ENCODE measurements at regions not wholly inside any gene's neighbourhood (a gene's known extent, or its start where the extent isn't known, plus 50 kb on each side); places are given as distances from the start of the nearest gene placed in this dataset.

- no peaks in the 10 kb centered on the region for H3K36me3 Mint-ChIP-seq
- H3K27me3 Mint-ChIP-seq: no peaks in the 10 kb centered on the region
- DNase-seq (no peak), ATAC-seq (ENCODE audit: low read depth) (no peak)
- POLR2A ChIA-PET: no interaction called here
- no peak overlapping the region for H3K4me3 Mint-ChIP-seq
- no peak overlapping the region for H3K27ac Mint-ChIP-seq
- no peaks in the 10 kb centered on the region for H3K9me3 Mint-ChIP-seq
- H3K4me1 Mint-ChIP-seq: no peaks in the 10 kb centered on the region
Observed at GRCh38 chr16:65787921-65788320, 578.6 kb upstream of the CDH5 start.

- H3K27me3 Mint-ChIP-seq: no peaks in the 10 kb centered on the region
- POLR2A ChIA-PET: no interaction called here
- DNase-seq (no peak), ATAC-seq (ENCODE audit: low read depth) (no peak)
- no peak overlapping the region for H3K4me3 Mint-ChIP-seq
- no peaks in the 10 kb centered on the region for H3K4me1 Mint-ChIP-seq
- H3K27ac Mint-ChIP-seq: no peak overlapping the region
- H3K9me3 Mint-ChIP-seq: no peaks in the 10 kb centered on the region
- no peaks in the 10 kb centered on the region for H3K36me3 Mint-ChIP-seq
Observed at GRCh38 chr16:65786916-65787315, 579.6 kb upstream of the CDH5 start.

- Mint-ChIP-seq H3K27ac (no peak overlapping the region), H3K36me3 (no peaks in the 10 kb centered on the region), H3K27me3 (no peaks in the 10 kb centered on the region), H3K4me1 (no peaks in the 10 kb centered on the region), H3K4me3 (no peak overlapping the region), H3K9me3 (no peaks in the 10 kb centered on the region)
- POLR2A ChIA-PET: no interaction called here
- DNase-seq: no peak
- no peak for ATAC-seq (ENCODE audit: low read depth)
Observed at GRCh38 chr16:65783709-65784474, 582.6 kb upstream of the CDH5 start.

GRCh38 chr16:65782611-65783600, 583.6 kb upstream of the CDH5 start:
- H3K27me3 Mint-ChIP-seq: no peaks in the 10 kb centered on the region
- H3K9me3 Mint-ChIP-seq: no peaks in the 10 kb centered on the region
- H3K4me1 Mint-ChIP-seq: no peaks in the 10 kb centered on the region
- no peak overlapping the region for H3K27ac Mint-ChIP-seq
- POLR2A ChIA-PET: no interaction called here
- DNase-seq (no peak), ATAC-seq (ENCODE audit: low read depth) (no peak)
- H3K36me3 Mint-ChIP-seq: no peaks in the 10 kb centered on the region
- H3K4me3 Mint-ChIP-seq: no peak overlapping the region

GRCh38 chr16:65781855-65782254, 584.6 kb upstream of the CDH5 start:
- H3K36me3 Mint-ChIP-seq: no peaks in the 10 kb centered on the region
- H3K4me3 Mint-ChIP-seq: no peak overlapping the region
- H3K9me3 Mint-ChIP-seq: no peaks in the 10 kb centered on the region
- no peaks in the 10 kb centered on the region for H3K4me1 Mint-ChIP-seq
- no peak for DNase-seq
- H3K27me3 Mint-ChIP-seq: no peaks in the 10 kb centered on the region
- POLR2A ChIA-PET: no interaction called here
- no peak overlapping the region for H3K27ac Mint-ChIP-seq
- ATAC-seq (ENCODE audit: low read depth): no peak

- Mint-ChIP-seq H3K27ac (no peak overlapping the region), H3K9me3 (no peaks in the 10 kb centered on the region), H3K27me3 (no peaks in the 10 kb centered on the region), H3K36me3 (no peaks in the 10 kb centered on the region), H3K4me3 (no peak overlapping the region), H3K4me1 (no peaks in the 10 kb centered on the region)
- no peak for ATAC-seq (ENCODE audit: low read depth)
- no peak for DNase-seq
- POLR2A ChIA-PET: no interaction called here
Observed at GRCh38 chr16:65781363-65781762, 585.1 kb upstream of the CDH5 start.

- no peak overlapping the region for H3K4me3 Mint-ChIP-seq
- H3K27me3 Mint-ChIP-seq: no peaks in the 10 kb centered on the region
- no peak overlapping the region for H3K27ac Mint-ChIP-seq
- no peaks in the 10 kb centered on the region for H3K9me3 Mint-ChIP-seq
- H3K4me1 Mint-ChIP-seq: no peaks in the 10 kb centered on the region
- POLR2A ChIA-PET: no interaction called here
- ATAC-seq (ENCODE audit: low read depth): no peak
- DNase-seq: no peak
- H3K36me3 Mint-ChIP-seq: no peaks in the 10 kb centered on the region
Observed at GRCh38 chr16:65779201-65779600, 587.3 kb upstream of the CDH5 start.

- H3K4me3 Mint-ChIP-seq: no peak overlapping the region
- no peak for ATAC-seq (ENCODE audit: low read depth)
- H3K27me3 Mint-ChIP-seq: no peaks in the 10 kb centered on the region
- H3K36me3 Mint-ChIP-seq: no peaks in the 10 kb centered on the region
- POLR2A ChIA-PET: no interaction called here
- DNase-seq: no peak
- H3K27ac Mint-ChIP-seq: no peak overlapping the region
- no peaks in the 10 kb centered on the region for H3K4me1 Mint-ChIP-seq
- H3K9me3 Mint-ChIP-seq: no peaks in the 10 kb centered on the region
Observed at GRCh38 chr16:65776639-65777183, 589.8 kb upstream of the CDH5 start.

- ATAC-seq (ENCODE audit: low read depth) (no peak), DNase-seq (no peak)
- Mint-ChIP-seq H3K9me3 (no peaks in the 10 kb centered on the region), H3K27me3 (no peaks in the 10 kb centered on the region), H3K27ac (no peak overlapping the region), H3K4me3 (no peak overlapping the region), H3K4me1 (no peaks in the 10 kb centered on the region), H3K36me3 (no peaks in the 10 kb centered on the region)
- POLR2A ChIA-PET: no interaction called here
Observed at GRCh38 chr16:65775829-65776228, 590.7 kb upstream of the CDH5 start.

- Mint-ChIP-seq H3K27ac (no peak overlapping the region), H3K9me3 (peaks cover 1% of the 10 kb centered on the region), H3K4me3 (no peak overlapping the region), H3K36me3 (no peaks in the 10 kb centered on the region), H3K4me1 (no peaks in the 10 kb centered on the region), H3K27me3 (no peaks in the 10 kb centered on the region)
- POLR2A ChIA-PET: no interaction called here
- no peak for ATAC-seq (ENCODE audit: low read depth)
- no peak for DNase-seq
Observed at GRCh38 chr16:65774350-65774749, 592.1 kb upstream of the CDH5 start.

GRCh38 chr16:65773301-65773874, 593.1 kb upstream of the CDH5 start:
- Mint-ChIP-seq H3K27me3 (no peaks in the 10 kb centered on the region), H3K27ac (no peak overlapping the region)
- POLR2A ChIA-PET: no interaction called here

GRCh38 chr16:65772134-65772732, 594.3 kb upstream of the CDH5 start:
- DNase-seq: no peak
- ATAC-seq (ENCODE audit: low read depth): no peak
- H3K27ac Mint-ChIP-seq: no peak overlapping the region
- H3K36me3 Mint-ChIP-seq: peaks cover 1% of the 10 kb centered on the region
- no peak overlapping the region for H3K4me3 Mint-ChIP-seq
- no peaks in the 10 kb centered on the region for H3K4me1 Mint-ChIP-seq
- H3K9me3 Mint-ChIP-seq: peaks cover 4% of the 10 kb centered on the region
- POLR2A ChIA-PET: no interaction called here
- H3K27me3 Mint-ChIP-seq: no peaks in the 10 kb centered on the region

More at GRCh38 chr16:65773301-65773874, 593.1 kb upstream of the CDH5 start:
- H3K4me1 Mint-ChIP-seq: no peaks in the 10 kb centered on the region
- H3K4me3 Mint-ChIP-seq: no peak overlapping the region
- peaks cover 1% of the 10 kb centered on the region for H3K36me3 Mint-ChIP-seq
- DNase-seq (no peak), ATAC-seq (ENCODE audit: low read depth) (no peak)
- H3K9me3 Mint-ChIP-seq: peaks cover 1% of the 10 kb centered on the region

- no peak for DNase-seq
- peaks cover 4% of the 10 kb centered on the region for H3K9me3 Mint-ChIP-seq
Observed at GRCh38 chr16:65771707-65772106, 594.8 kb upstream of the CDH5 start.

More at GRCh38 chr16:65771707-65772106, 594.8 kb upstream of the CDH5 start:
- ATAC-seq (ENCODE audit: low read depth): no peak
- Mint-ChIP-seq H3K4me3 (no peak overlapping the region), H3K27ac (no peak overlapping the region), H3K4me1 (no peaks in the 10 kb centered on the region), H3K36me3 (peaks cover 1% of the 10 kb centered on the region), H3K27me3 (no peaks in the 10 kb centered on the region)
- POLR2A ChIA-PET: no interaction called here

All from activated naive CD8-positive, alpha-beta T cell treated with anti-CD3 and anti-CD28 coated beads, Interleukin-2, amount 10 ng/mL, durations not matched to agents 7 days and 5 days (primary cell).